K562 (cell line): ENCODE measurements at regions not wholly inside any gene's neighbourhood (a gene's known extent, or its start where the extent isn't known, plus 50 kb on each side); places are given as distances from the start of the nearest gene placed in this dataset.

Experiments
- CTCF ChIP-seq, 3 experiments: IDR thresholded peaks in 2 of 3; conservative IDR thresholded peaks in 1 of 3; 2 replicates each; pipeline ENCODE4 v1.5.1; 2011 to 2012; ENCODE audit warnings: low read length in 3 of 3, mild to moderate bottlenecking in 3 of 3, control low read depth in 2 of 3, improper control_type of control experiment in 1 of 3, inconsistent platforms in 1 of 3, low read depth in 1 of 3, mixed read lengths in 1 of 3, moderate library complexity in 1 of 3; ENCODE audit not compliant: insufficient read depth in 2 of 3
- EZH2 ChIP-seq: IDR thresholded peaks from 2 replicates; pipeline ENCODE4 v1.6.1; 2012; ENCODE audit warnings: low read depth, mild to moderate bottlenecking, inconsistent platforms, low read length, borderline replicate concordance
- KDM1A ChIP-seq, 2 experiments: fragments of 450-650 bp; IDR thresholded peaks; 2 replicates each; pipeline ENCODE4 v1.6.1; 2016; ENCODE audit warnings: mild to moderate bottlenecking in 2 of 2
- NR2F6 ChIP-seq: fragments of 450-650 bp; formaldehyde crosslinking; IDR thresholded peaks from 2 replicates; pipeline ENCODE4 v1.4.0; 2020; ENCODE audit warnings: mild to moderate bottlenecking
- POLR2A ChIP-seq: fragments of 450-650 bp; conservative IDR thresholded peaks from 2 replicates; pipeline ENCODE4 v1.6.1; 2016
- POLR2AphosphoS5 ChIP-seq: IDR thresholded peaks from 2 replicates; pipeline ENCODE4 v1.6.1; 2011; ENCODE audit warnings: mild to moderate bottlenecking, low read depth, low read length, moderate library complexity; ENCODE audit not compliant: control insufficient read depth, insufficient read depth
- SOX6 ChIP-seq: fragments of 450-650 bp; IDR thresholded peaks from 2 replicates; pipeline ENCODE4 v1.6.1; 2014; ENCODE audit warnings: mild to moderate bottlenecking
- TCF7L2 ChIP-seq: fragments of 150-350 bp; IDR thresholded peaks from 2 replicates; pipeline ENCODE4 v1.6.1; 2016; ENCODE audit warnings: low read depth, mild to moderate bottlenecking, low read length, moderate library complexity
- ZFX ChIP-seq: sonication (generic); formaldehyde crosslinking; IDR thresholded peaks from 2 replicates; pipeline ENCODE4 v1.8.0; 2022; ENCODE audit warnings: mild to moderate bottlenecking, missing genetic modification reagents, moderate library complexity
- ZNF175 ChIP-seq: fragments of 200-800 bp; sonication (Bioruptor generic); IDR thresholded peaks from 2 replicates; pipeline ENCODE4 v1.6.1; 2016; ENCODE audit warnings: low read depth, mild to moderate bottlenecking, missing genetic modification characterization, missing compliant biosample characterization
- TF ChIP-seq, protein P1 (sequence below), 2 experiments: fragments of 450-650 bp; IDR thresholded peaks; 2 replicates each; pipeline ENCODE4 v1.6.1; 2016; ENCODE audit warnings: mild to moderate bottlenecking in 2 of 2, borderline replicate concordance in 1 of 2, low read depth in 1 of 2, moderate library complexity in 1 of 2

DNA sequence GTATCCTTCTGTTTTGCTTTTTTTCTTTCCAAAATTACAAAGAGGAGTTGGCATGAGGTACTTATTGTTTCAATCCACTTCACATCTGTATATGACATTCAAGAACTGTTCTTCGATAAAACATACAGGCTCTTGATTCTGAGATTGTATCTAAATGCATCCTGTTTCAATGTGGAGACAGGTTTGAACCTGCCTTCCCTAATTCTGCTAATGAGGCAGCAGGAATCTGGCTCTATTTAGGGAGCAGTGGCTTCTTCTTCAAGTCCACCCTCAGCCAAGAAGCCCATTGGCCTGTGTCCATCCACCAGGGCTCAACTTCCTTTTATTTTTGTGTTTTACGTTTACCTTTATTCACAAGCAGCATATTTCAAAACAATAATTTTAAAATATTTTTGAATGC is 84.8 kb upstream of the PIK3C3 start:
- TF ChIP-seq TCF7L2 (no peak), POLR2A (no peak), KDM1A (IDR thresholded peaks at IDR 0.05) (no peak), POLR2AphosphoS5 (no peak), EZH2 (no peak), ZFX (CRISPR knock-in tag) (no peak), CTCF (IDR thresholded peaks at IDR 0.05 in 2 of 3, conservative IDR thresholded peaks at IDR 0.05 in 1 of 3; ENCODE audit: insufficient read depth in 2 of 3, low read depth in 1 of 3, low read length in 3 of 3) (no peak), NR2F6 (CRISPR knock-in tag) (no peak), SOX6 (no peak), ZNF175 (CRISPR knock-in tag) (no peak)
- TF ChIP-seq, protein P1, sequence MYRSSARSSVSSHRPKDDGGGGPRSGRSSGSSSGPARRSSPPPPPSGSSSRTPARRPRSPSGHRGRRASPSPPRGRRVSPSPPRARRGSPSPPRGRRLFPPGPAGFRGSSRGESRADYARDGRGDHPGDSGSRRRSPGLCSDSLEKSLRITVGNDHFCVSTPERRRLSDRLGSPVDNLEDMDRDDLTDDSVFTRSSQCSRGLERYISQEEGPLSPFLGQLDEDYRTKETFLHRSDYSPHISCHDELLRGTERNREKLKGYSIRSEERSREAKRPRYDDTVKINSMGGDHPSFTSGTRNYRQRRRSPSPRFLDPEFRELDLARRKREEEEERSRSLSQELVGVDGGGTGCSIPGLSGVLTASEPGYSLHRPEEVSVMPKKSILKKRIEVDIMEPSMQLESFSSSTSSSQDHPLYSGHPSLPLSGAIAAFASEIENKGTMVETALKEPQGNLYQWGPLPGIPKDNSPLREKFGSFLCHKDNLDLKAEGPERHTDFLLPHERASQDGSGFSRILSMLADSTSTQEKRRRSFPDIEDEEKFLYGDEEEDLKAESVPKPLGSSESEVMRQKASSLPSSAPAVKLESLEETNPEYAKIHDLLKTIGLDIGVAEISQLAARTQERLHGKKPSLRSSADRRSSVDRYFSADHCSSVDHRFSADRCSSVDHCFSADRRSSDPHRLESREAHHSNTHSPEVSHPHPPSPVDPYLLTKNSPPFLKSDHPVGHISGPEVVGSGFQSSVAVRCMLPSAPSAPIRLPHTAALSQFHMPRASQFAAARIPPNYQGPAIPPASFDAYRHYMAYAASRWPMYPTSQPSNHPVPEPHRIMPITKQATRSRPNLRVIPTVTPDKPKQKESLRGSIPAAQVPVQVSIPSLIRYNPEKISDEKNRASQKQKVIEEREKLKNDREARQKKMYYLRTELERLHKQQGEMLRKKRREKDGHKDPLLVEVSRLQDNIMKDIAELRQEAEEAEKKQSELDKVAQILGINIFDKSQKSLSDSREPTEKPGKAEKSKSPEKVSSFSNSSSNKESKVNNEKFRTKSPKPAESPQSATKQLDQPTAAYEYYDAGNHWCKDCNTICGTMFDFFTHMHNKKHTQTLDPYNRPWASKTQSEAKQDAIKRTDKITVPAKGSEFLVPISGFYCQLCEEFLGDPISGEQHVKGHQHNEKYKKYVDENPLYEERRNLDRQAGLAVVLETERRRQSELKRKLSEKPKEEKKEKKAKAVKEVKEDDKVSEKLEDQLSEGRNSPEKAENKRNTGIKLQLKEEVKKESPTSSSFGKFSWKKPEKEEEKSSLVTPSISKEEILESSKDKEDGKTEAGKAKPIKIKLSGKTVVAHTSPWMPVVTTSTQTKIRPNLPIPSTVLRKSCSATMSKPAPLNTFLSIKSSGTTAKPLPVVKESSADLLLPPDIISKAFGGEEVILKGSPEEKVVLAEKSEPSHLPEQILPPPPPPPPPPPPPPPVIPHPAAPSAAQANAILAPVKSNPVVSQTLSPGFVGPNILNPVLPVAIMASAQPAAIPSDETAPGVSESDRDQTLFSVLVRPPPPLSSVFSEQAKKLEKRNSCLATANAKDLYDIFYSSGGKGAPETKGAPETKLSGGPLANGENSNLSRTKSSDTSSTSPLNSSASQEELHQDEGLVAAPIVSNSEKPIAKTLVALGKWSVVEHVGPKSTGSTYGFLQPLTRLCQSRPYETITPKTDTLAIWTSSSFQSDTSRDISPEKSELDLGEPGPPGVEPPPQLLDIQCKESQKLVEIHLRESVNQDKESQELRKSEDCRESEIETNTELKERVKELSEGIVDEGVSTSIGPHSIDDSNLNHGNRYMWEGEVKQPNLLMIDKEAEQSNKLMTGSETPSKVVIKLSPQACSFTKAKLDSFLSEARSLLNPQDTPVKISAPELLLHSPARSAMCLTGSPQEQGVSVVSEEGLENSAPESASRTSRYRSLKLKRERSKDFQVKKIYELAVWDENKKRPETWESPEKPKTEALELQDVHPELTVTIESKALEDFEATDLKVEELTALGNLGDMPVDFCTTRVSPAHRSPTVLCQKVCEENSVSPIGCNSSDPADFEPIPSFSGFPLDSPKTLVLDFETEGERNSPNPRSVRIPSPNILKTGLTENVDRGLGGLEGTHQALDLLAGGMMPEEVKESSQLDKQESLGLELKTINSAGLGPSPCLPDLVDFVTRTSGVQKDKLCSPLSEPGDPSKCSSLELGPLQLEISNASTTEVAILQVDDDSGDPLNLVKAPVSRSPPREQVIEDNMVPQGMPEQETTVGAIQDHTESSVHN (IDR thresholded peaks at IDR 0.05; ENCODE audit: borderline replicate concordance in 1 of 2, low read depth in 1 of 2), result no peak
